ENCODE measurements at regions not wholly inside any gene's neighbourhood (a gene's known extent, or its start where the extent isn't known, plus 50 kb on each side); places are given as distances from the start of the nearest gene placed in this dataset.

DNA sequence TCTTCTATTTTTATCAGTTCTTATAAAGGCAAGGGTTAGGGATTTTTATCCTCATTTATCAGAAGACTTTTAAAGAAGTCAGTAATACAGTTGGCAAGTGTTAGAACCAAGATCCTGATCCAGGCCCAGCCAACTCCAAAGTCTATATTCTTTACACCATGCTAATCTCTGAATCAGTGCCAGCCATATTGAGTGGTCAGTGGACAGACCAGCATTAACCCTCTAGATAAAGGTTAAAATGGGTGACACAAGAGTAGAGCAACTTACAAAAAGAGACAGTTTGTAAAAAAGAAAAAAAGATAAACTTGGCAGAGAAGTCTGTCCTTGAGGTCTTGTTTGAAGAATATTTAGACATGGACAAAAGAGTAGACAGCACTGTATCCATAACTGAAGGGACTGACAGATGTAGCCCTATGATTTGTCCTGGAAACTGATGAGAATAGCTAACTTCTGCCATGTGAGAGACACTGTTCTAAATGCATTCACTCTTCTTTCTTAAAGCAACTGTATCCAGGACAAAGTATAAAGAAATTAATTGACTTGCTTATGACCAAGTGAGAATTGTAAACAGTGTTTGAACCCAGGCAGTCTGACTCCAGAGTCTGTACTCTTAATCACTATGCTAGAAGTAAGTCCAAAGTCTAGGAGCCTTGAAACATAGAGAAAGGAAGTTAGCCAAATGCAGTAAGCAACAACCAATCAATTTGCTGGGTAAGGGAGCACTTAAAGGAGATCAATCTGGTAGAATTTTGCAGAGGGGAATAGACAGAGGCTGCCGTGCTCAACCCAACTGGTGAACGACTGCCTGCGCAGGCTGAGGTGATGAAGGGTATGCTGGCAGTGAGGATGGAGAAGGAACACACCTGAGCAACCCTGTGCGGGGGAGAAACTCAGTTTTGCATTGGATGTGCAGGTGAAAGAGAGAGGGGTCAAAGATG is 103.7 kb downstream of the TTC6 start:
- TF ChIP-seq POLR2A (IDR thresholded peaks at IDR 0.05; ENCODE audit: low read depth, low read length), result no peak
- no peak for TF ChIP-seq POLR2AphosphoS5 (IDR thresholded peaks at IDR 0.05; ENCODE audit: low read depth, low read length)
